ENCODE measurements at regions not wholly inside any gene's neighbourhood (a gene's known extent, or its start where the extent isn't known, plus 50 kb on each side); places are given as distances from the start of the nearest gene placed in this dataset.

- TF ChIP-seq POLR2A (IDR thresholded peaks at IDR 0.05): no peak
- no peak for TF ChIP-seq POLR2AphosphoS5 (IDR thresholded peaks at IDR 0.05; ENCODE audit: insufficient read depth in 1 of 2, low read depth in 1 of 2)
- TF ChIP-seq, protein P1, sequence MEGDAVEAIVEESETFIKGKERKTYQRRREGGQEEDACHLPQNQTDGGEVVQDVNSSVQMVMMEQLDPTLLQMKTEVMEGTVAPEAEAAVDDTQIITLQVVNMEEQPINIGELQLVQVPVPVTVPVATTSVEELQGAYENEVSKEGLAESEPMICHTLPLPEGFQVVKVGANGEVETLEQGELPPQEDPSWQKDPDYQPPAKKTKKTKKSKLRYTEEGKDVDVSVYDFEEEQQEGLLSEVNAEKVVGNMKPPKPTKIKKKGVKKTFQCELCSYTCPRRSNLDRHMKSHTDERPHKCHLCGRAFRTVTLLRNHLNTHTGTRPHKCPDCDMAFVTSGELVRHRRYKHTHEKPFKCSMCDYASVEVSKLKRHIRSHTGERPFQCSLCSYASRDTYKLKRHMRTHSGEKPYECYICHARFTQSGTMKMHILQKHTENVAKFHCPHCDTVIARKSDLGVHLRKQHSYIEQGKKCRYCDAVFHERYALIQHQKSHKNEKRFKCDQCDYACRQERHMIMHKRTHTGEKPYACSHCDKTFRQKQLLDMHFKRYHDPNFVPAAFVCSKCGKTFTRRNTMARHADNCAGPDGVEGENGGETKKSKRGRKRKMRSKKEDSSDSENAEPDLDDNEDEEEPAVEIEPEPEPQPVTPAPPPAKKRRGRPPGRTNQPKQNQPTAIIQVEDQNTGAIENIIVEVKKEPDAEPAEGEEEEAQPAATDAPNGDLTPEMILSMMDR (IDR thresholded peaks at IDR 0.05): no peak
- intact Hi-C loops (cut with DNase I): no loop called here
- H3K27ac ChIP-seq: no peak overlapping the region
- DNase-seq (ENCODE audit: extremely low spot score in 2 of 2): peak in 1 of 2 donors; percentile 19
- no peak overlapping the region for H3K4me3 ChIP-seq
- H3K36me3 ChIP-seq: no peaks in the 10 kb centered on the region
- H3K9me3 ChIP-seq: no peaks in the 10 kb centered on the region
- no peaks in the 10 kb centered on the region for H3K27me3 ChIP-seq
- no peaks in the 10 kb centered on the region for H3K4me1 ChIP-seq
Observed at GRCh38 chr11:134716582-134716981, 304.5 kb upstream of the B3GAT1 start.

DNA sequence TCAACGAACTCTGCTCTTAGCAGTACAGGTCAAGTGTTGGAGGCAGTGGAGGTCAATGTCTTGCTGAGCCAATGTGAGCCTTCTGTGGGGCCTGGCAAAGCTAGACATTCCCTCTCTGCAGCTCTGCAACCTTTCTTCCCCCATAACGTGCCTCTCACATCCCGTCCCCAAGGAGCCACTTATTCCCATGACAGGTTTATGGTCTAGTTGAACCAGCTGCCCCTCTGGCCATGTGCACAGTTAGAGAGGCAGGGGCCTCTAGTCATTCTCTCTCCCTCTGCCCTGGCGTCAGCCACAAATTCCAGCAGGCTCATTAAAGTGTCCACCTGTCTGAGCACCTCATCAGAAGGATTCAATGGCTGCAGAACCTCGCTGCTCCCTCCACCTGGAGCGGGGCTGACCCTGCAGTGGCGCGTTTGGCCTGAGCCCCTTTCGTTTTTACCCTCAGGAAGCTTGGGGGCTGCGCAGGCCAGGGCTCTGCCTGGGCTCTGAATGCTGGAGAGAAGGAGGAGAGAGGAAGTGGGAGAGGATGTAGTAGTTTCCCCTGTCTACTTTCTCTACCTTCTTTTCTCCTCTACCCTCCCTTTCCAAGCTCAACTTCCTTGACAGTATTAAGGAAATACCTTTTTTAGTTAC, 302.1 kb upstream of the B3GAT1 start:
- H3K4me3 ChIP-seq: no peak overlapping the region
- H3K27ac ChIP-seq: no peak overlapping the region
- no peaks in the 10 kb centered on the region for H3K36me3 ChIP-seq
- H3K27me3 ChIP-seq: no peaks in the 10 kb centered on the region
- peak; percentile 81 to 87 for DNase-seq (ENCODE audit: extremely low spot score in 2 of 2)
- H3K9me3 ChIP-seq: no peaks in the 10 kb centered on the region
- no peaks in the 10 kb centered on the region for H3K4me1 ChIP-seq
- TF ChIP-seq POLR2AphosphoS5 (IDR thresholded peaks at IDR 0.05; ENCODE audit: insufficient read depth in 1 of 2, low read depth in 1 of 2): no peak
- TF ChIP-seq, protein P1 (IDR thresholded peaks at IDR 0.05): no peak
- TF ChIP-seq POLR2A (IDR thresholded peaks at IDR 0.05): no peak
- intact Hi-C loops (cut with DNase I): no loop called here

- no peaks in the 10 kb centered on the region for H3K4me1 ChIP-seq
- no peak for DNase-seq (ENCODE audit: extremely low spot score in 2 of 2)
- H3K9me3 ChIP-seq: no peaks in the 10 kb centered on the region
- intact Hi-C loops (cut with DNase I): no loop called here
- no peaks in the 10 kb centered on the region for H3K36me3 ChIP-seq
- no peak overlapping the region for H3K4me3 ChIP-seq
- H3K27me3 ChIP-seq: no peaks in the 10 kb centered on the region
- TF ChIP-seq, protein P1 (IDR thresholded peaks at IDR 0.05): no peak
- TF ChIP-seq POLR2AphosphoS5 (IDR thresholded peaks at IDR 0.05; ENCODE audit: insufficient read depth in 1 of 2, low read depth in 1 of 2): no peak
- no peak for TF ChIP-seq POLR2A (IDR thresholded peaks at IDR 0.05)
- H3K27ac ChIP-seq: no peak overlapping the region
Observed at GRCh38 chr11:134712228-134713145, 300.4 kb upstream of the B3GAT1 start.

- H3K27me3 ChIP-seq: no peaks in the 10 kb centered on the region
- H3K4me3 ChIP-seq: no peak overlapping the region
- no peak overlapping the region for H3K27ac ChIP-seq
- TF ChIP-seq POLR2A (IDR thresholded peaks at IDR 0.05) (no peak), POLR2AphosphoS5 (IDR thresholded peaks at IDR 0.05; ENCODE audit: insufficient read depth in 1 of 2, low read depth in 1 of 2) (no peak)
- TF ChIP-seq, protein P1 (IDR thresholded peaks at IDR 0.05): no peak
- intact Hi-C loops (cut with DNase I): no loop called here
- H3K4me1 ChIP-seq: no peaks in the 10 kb centered on the region
- H3K9me3 ChIP-seq: no peaks in the 10 kb centered on the region
- DNase-seq (ENCODE audit: extremely low spot score in 2 of 2): no peak
- H3K36me3 ChIP-seq: no peaks in the 10 kb centered on the region
Observed at GRCh38 chr11:134711588-134711987, 299.5 kb upstream of the B3GAT1 start.
